ENCODE measurements at regions not wholly inside any gene's neighbourhood (a gene's known extent, or its start where the extent isn't known, plus 50 kb on each side); places are given as distances from the start of the nearest gene placed in this dataset.

DNA sequence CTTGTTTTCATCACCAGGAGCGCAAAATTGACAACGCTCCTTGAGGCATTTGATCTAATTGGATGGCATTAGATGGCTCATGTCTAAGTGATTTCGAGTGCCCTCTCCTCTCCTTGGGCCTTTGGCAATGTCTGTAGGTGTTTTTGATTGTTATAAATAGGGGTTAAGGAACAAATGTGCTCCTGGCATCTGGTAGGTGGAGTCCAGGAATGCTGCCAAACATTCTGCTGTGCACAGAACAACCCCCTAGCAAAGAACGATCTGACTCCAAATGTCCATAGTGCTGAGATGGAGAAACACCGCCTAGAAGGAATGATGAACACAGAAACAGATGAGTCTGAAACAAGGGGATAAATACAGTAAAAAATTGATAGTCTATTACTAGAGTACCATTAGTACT is 68.0 kb upstream of the C1QTNF9B start:
- WGBS (ENCODE audit: extremely low coverage, insufficient read length, low lambda C conversion rate) = no CpG with 5 or more reads among the region's 5 CpGs
- H2BK12ac ChIP-seq (ENCODE audit: insufficient read length, low read depth, low read length) = no peak overlapping the region
- TF ChIP-seq, protein P1, sequence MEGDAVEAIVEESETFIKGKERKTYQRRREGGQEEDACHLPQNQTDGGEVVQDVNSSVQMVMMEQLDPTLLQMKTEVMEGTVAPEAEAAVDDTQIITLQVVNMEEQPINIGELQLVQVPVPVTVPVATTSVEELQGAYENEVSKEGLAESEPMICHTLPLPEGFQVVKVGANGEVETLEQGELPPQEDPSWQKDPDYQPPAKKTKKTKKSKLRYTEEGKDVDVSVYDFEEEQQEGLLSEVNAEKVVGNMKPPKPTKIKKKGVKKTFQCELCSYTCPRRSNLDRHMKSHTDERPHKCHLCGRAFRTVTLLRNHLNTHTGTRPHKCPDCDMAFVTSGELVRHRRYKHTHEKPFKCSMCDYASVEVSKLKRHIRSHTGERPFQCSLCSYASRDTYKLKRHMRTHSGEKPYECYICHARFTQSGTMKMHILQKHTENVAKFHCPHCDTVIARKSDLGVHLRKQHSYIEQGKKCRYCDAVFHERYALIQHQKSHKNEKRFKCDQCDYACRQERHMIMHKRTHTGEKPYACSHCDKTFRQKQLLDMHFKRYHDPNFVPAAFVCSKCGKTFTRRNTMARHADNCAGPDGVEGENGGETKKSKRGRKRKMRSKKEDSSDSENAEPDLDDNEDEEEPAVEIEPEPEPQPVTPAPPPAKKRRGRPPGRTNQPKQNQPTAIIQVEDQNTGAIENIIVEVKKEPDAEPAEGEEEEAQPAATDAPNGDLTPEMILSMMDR (conservative IDR thresholded peaks at IDR 0.05) = no peak

More for the DNA sequence above, 68.0 kb upstream of the C1QTNF9B start:
- no peak overlapping the region for H2BK20ac ChIP-seq (ENCODE audit: low read depth, low read length, poor library complexity, severe bottlenecking)
- H3K9ac ChIP-seq (ENCODE audit: extremely low read depth, insufficient read length, low read length) = no peak overlapping the region
- no peak for DNase-seq
- H3K14ac ChIP-seq (ENCODE audit: insufficient read depth, low read length) = no peak overlapping the region
- H3K4ac ChIP-seq (ENCODE audit: low read depth, low read length) = no peak overlapping the region
- Mint-ChIP-seq H3K27me3 (ENCODE audit: low read depth) (peaks cover 2% of the 10 kb centered on the region; the same call in 1 of the 2 replicates), H3K4me3 (no peak overlapping the region), H3K4me1 (peaks cover 1% of the 10 kb centered on the region in 2 experiments), H3K9me3 (no peaks in the 10 kb centered on the region), H3K36me3 (ENCODE audit: insufficient read depth in 1 of 3, low read depth in 3 of 3) (no peaks in the 10 kb centered on the region), H3K27ac (no peak overlapping the region)
- no peaks in the 10 kb centered on the region for H3K79me2 ChIP-seq (ENCODE audit: insufficient read depth, low read length)
- H3K79me1 ChIP-seq (ENCODE audit: insufficient read depth, low read depth, low read length, poor library complexity, severe bottlenecking) = no peaks in the 10 kb centered on the region
- H2AK5ac ChIP-seq (ENCODE audit: insufficient read length, low read length) = no peak overlapping the region
- no peak overlapping the region for H4K91ac ChIP-seq (ENCODE audit: insufficient read length, low read depth, low read length)
- no peak overlapping the region for H3K18ac ChIP-seq (ENCODE audit: insufficient read length, low read depth, low read length)
- H3K23ac ChIP-seq (ENCODE audit: insufficient read length, low read depth, low read length) = no peak overlapping the region
- H2BK5ac ChIP-seq (ENCODE audit: insufficient read length, low read length) = no peak overlapping the region
- H3T11ph ChIP-seq (ENCODE audit: low read length) = no peak overlapping the region
- no peak overlapping the region for H4K8ac ChIP-seq (replicated peaks; ENCODE audit: insufficient read length, low read depth, low read length)
- H3K4me2 ChIP-seq (ENCODE audit: insufficient read depth, insufficient read length, low read length) = no peak overlapping the region
- H3K27ac ChIP-seq (ENCODE audit: insufficient read length, low read depth, low read length) = no peak overlapping the region
- H3K56ac ChIP-seq (ENCODE audit: insufficient read length, low read depth, low read length) = no peak overlapping the region
- no peak overlapping the region for H4K5ac ChIP-seq (ENCODE audit: insufficient read length, low read depth, low read length)
- no peaks in the 10 kb centered on the region for H3K23me2 ChIP-seq (ENCODE audit: insufficient read length, low read depth, low read length, poor library complexity, severe bottlenecking)
- H3K27me3 ChIP-seq (ENCODE audit: insufficient read depth, low read length) = no peaks in the 10 kb centered on the region
- no peak overlapping the region for H2BK15ac ChIP-seq (ENCODE audit: low read depth, low read length)
- no peak overlapping the region for H2BK120ac ChIP-seq (ENCODE audit: low read depth, low read length, poor library complexity, severe bottlenecking)
- no peaks in the 10 kb centered on the region for H3K4me1 ChIP-seq (ENCODE audit: insufficient read depth, low read length)
- no peaks in the 10 kb centered on the region for H4K20me1 ChIP-seq (ENCODE audit: control insufficient read depth, insufficient read depth, insufficient read length)
- H2AFZ ChIP-seq (ENCODE audit: low read length) = no peak overlapping the region
- H3K9me3 ChIP-seq (ENCODE audit: control insufficient read depth, low read depth, low read length) = no peaks in the 10 kb centered on the region
